Astrocyte (in vitro differentiated cells and primary cell): ENCODE measurements at regions not wholly inside any gene's neighbourhood (a gene's known extent, or its start where the extent isn't known, plus 50 kb on each side); places are given as distances from the start of the nearest gene placed in this dataset.

Experiments used
- DNase-seq: peaks from one replicate; pipeline ENCODE4 v3.0.0-alpha.2; 2010; ENCODE audit warnings: low read depth
- FAIRE-seq: peaks from 2 replicates; lab custom pipeline; 2011; peaks lifted over from hg19 to GRCh38; lab: Jason Lieb, UNC
- H2AFZ ChIP-seq: 2 replicates; pipeline ENCODE4 v1.6.0; 2012; ENCODE audit warnings: low read depth, low read length, inconsistent platforms
- H3K27ac ChIP-seq: 2 replicates; pipeline ENCODE4 v1.5.1; 2011; ENCODE audit warnings: low read depth, low read length, inconsistent platforms
- H3K27me3 ChIP-seq: 2 replicates; pipeline ENCODE4 v1.6.0; 2011; ENCODE audit warnings: low read length, inconsistent platforms; ENCODE audit not compliant: insufficient read depth
- H3K36me3 ChIP-seq: 2 replicates; pipeline ENCODE4 v1.5.1; 2011; ENCODE audit warnings: low read length, inconsistent platforms; ENCODE audit not compliant: insufficient read depth
- H3K4me1 ChIP-seq: 2 replicates; pipeline ENCODE4 v1.5.1; 2011; ENCODE audit warnings: low read length, inconsistent platforms; ENCODE audit not compliant: insufficient read depth
- H3K4me2 ChIP-seq: 2 replicates; pipeline ENCODE4 v1.6.0; 2012; ENCODE audit warnings: low read length, inconsistent platforms
- H3K4me3 ChIP-seq: 2 replicates; pipeline ENCODE4 v1.5.1; 2011; ENCODE audit warnings: low read depth, mild to moderate bottlenecking, low read length, inconsistent platforms; ENCODE audit not compliant: insufficient read depth
- H3K79me2 ChIP-seq: 2 replicates; pipeline ENCODE4 v1.6.0; 2012; ENCODE audit warnings: mild to moderate bottlenecking, low read length, inconsistent platforms; ENCODE audit not compliant: insufficient read depth
- H3K9ac ChIP-seq: 2 replicates; pipeline ENCODE4 v1.6.0; 2012; ENCODE audit warnings: mild to moderate bottlenecking, low read length, inconsistent platforms
- H3K9me3 ChIP-seq: 2 replicates; pipeline ENCODE4 v1.5.1; 2012; ENCODE audit warnings: low read depth, mild to moderate bottlenecking, low read length, inconsistent platforms; ENCODE audit not compliant: insufficient read depth
- H4K20me1 ChIP-seq: 2 replicates; pipeline ENCODE4 v1.6.0; 2012; ENCODE audit warnings: low read length, inconsistent platforms; ENCODE audit not compliant: insufficient read depth
- H3K27ac Mint-ChIP-seq: one replicate; pipeline ENCODE4 v1.8.0; 2021; ENCODE audit warnings: mild to moderate bottlenecking, mixed read lengths; ENCODE audit not compliant: unreplicated experiment
- H3K27me3 Mint-ChIP-seq: one replicate; pipeline ENCODE4 v1.8.0; 2021; ENCODE audit warnings: low read depth, mixed read lengths; ENCODE audit not compliant: unreplicated experiment
- H3K36me3 Mint-ChIP-seq: one replicate; pipeline ENCODE4 v1.8.0; 2021; ENCODE audit warnings: low read depth, mixed read lengths; ENCODE audit not compliant: unreplicated experiment
- H3K4me1 Mint-ChIP-seq: one replicate; pipeline ENCODE4 v1.8.0; 2021; ENCODE audit warnings: low read depth, mixed read lengths; ENCODE audit not compliant: unreplicated experiment
- H3K4me3 Mint-ChIP-seq: one replicate; pipeline ENCODE4 v1.8.0; 2021; ENCODE audit warnings: mild to moderate bottlenecking, moderate library complexity, mixed read lengths; ENCODE audit not compliant: unreplicated experiment
- H3K9me3 Mint-ChIP-seq: one replicate; pipeline ENCODE4 v1.8.0; 2021; ENCODE audit warnings: mild to moderate bottlenecking, mixed read lengths; ENCODE audit not compliant: unreplicated experiment
- EZH2 ChIP-seq: IDR thresholded peaks from 2 replicates; pipeline ENCODE4 v1.6.1; 2012; ENCODE audit warnings: mild to moderate bottlenecking, low read length, inconsistent platforms; ENCODE audit not compliant: insufficient read depth
- TF ChIP-seq, protein P1 (sequence below): IDR thresholded peaks from 2 replicates; pipeline ENCODE4 v1.5.1; 2011; ENCODE audit warnings: low read depth, mild to moderate bottlenecking, inconsistent platforms, low read length, moderate library complexity; ENCODE audit not compliant: insufficient read depth

- Mint-ChIP-seq H3K4me1 (peaks cover 8% of the 10 kb centered on the region), H3K27ac (no peak overlapping the region), H3K4me3 (no peak overlapping the region), H3K36me3 (no peaks in the 10 kb centered on the region), H3K27me3 (no peaks in the 10 kb centered on the region), H3K9me3 (no peaks in the 10 kb centered on the region)
- Histone ChIP-seq H4K20me1 (no peaks in the 10 kb centered on the region), H3K27me3 (no peaks in the 10 kb centered on the region), H3K79me2 (no peaks in the 10 kb centered on the region), H3K4me2 (no peak overlapping the region), H3K4me1 (peaks cover 7% of the 10 kb centered on the region), H3K4me3 (no peak overlapping the region), H3K9me3 (no peaks in the 10 kb centered on the region), H3K36me3 (no peaks in the 10 kb centered on the region), H3K9ac (no peak overlapping the region), H3K27ac (no peak overlapping the region), H2AFZ (no peak overlapping the region)
- TF ChIP-seq, protein P1, sequence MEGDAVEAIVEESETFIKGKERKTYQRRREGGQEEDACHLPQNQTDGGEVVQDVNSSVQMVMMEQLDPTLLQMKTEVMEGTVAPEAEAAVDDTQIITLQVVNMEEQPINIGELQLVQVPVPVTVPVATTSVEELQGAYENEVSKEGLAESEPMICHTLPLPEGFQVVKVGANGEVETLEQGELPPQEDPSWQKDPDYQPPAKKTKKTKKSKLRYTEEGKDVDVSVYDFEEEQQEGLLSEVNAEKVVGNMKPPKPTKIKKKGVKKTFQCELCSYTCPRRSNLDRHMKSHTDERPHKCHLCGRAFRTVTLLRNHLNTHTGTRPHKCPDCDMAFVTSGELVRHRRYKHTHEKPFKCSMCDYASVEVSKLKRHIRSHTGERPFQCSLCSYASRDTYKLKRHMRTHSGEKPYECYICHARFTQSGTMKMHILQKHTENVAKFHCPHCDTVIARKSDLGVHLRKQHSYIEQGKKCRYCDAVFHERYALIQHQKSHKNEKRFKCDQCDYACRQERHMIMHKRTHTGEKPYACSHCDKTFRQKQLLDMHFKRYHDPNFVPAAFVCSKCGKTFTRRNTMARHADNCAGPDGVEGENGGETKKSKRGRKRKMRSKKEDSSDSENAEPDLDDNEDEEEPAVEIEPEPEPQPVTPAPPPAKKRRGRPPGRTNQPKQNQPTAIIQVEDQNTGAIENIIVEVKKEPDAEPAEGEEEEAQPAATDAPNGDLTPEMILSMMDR: no peak
- no peak for TF ChIP-seq EZH2
- no peak for FAIRE-seq
- DNase-seq: no peak
These were observed 379.8 kb downstream of the UTRN start for GRCh38 chr6:144664947-144665346.

DNA sequence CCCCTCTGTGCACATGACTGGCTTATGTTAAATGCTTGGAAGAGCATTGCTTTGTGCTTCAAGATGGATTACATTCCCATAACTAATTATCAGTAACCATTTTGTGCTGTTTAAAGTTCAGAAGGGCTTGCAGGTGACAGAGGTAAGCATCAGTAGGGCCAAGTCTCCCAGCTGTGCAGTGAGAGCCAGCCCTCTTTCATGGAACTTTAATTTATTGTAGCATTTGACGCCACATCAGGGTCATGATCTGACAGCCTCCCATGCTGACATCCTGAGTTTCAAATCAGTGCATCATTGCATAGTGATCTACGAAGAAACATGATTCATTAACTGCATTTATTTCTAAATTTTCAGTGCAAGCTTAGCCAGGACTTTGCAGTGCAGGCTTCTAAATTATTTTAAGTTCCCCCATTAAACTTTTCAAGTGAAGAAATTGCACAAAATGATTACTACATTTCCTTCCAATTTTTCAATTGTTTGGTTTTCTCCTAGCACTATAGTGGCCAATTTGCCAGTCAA lies 380.9 kb downstream of the UTRN start:
- no peaks in the 10 kb centered on the region for H3K9me3 ChIP-seq
- DNase-seq: no peak
- Mint-ChIP-seq H3K4me3 (no peak overlapping the region), H3K9me3 (no peaks in the 10 kb centered on the region), H3K36me3 (no peaks in the 10 kb centered on the region), H3K27me3 (no peaks in the 10 kb centered on the region), H3K27ac (no peak overlapping the region), H3K4me1 (peaks cover 8% of the 10 kb centered on the region)
- peaks cover under 1% of the 10 kb centered on the region for H3K4me1 ChIP-seq
- no peak overlapping the region for H3K4me2 ChIP-seq
- no peak for TF ChIP-seq EZH2
- TF ChIP-seq, protein P1: no peak
- no peaks in the 10 kb centered on the region for H4K20me1 ChIP-seq
- no peak overlapping the region for H3K9ac ChIP-seq
- no peaks in the 10 kb centered on the region for H3K36me3 ChIP-seq
- H3K27ac ChIP-seq: no peak overlapping the region
- no peaks in the 10 kb centered on the region for H3K27me3 ChIP-seq
- H2AFZ ChIP-seq: no peak overlapping the region
- H3K79me2 ChIP-seq: no peaks in the 10 kb centered on the region
- H3K4me3 ChIP-seq: no peak overlapping the region
- no peak for FAIRE-seq

DNA sequence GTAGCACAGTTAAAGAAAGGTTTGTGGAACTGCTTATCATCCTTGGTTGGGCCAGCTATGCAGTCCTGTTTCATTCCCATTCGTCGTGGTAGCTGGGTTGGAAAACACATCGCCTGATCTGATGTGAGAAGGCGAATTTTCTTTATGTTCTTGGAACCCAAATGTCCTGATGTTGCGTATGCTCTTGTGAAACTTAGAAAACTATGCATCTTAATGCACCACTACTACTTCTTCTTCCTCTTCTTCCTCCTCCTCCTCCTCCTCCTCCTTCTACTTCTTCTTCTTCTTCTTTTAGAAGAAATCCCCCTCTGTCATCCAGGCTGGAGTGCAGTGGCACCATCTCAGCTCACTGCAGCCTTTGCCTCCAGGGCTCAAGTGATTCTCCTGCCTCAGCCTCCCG lies 381.6 kb downstream of the UTRN start:
- H3K9me3 Mint-ChIP-seq: no peaks in the 10 kb centered on the region
- FAIRE-seq (no peak), DNase-seq (no peak)
- TF ChIP-seq EZH2: no peak
- TF ChIP-seq, protein P1: no peak
- Histone ChIP-seq H3K36me3 (no peaks in the 10 kb centered on the region), H3K27ac (no peak overlapping the region), H4K20me1 (no peaks in the 10 kb centered on the region), H3K4me2 (no peak overlapping the region), H3K9ac (no peak overlapping the region), H3K79me2 (no peaks in the 10 kb centered on the region), H2AFZ (no peak overlapping the region), H3K4me3 (no peak overlapping the region), H3K9me3 (no peaks in the 10 kb centered on the region), H3K4me1 (no peaks in the 10 kb centered on the region), H3K27me3 (no peaks in the 10 kb centered on the region)
- peaks cover 5% of the 10 kb centered on the region for H3K4me1 Mint-ChIP-seq
- H3K4me3 Mint-ChIP-seq: no peak overlapping the region
- H3K36me3 Mint-ChIP-seq: no peaks in the 10 kb centered on the region
- no peaks in the 10 kb centered on the region for H3K27me3 Mint-ChIP-seq
- H3K27ac Mint-ChIP-seq: no peak overlapping the region
